Right renal pelvis (tissue), 4 donors: ENCODE measurements at regions not wholly inside any gene's neighbourhood (a gene's known extent, or its start where the extent isn't known, plus 50 kb on each side); places are given as distances from the start of the nearest gene placed in this dataset.
A peak's percentile ranks its signal among the peaks of the same experiment; 100 is the strongest.
"Not testable (repeated sequence)": the region's sequence is repeated elsewhere in the genome, so short reads cannot be mapped to it uniquely, and the experiment has no call there.

ENCODE experiments used
- DNase-seq, 4 donors: peaks; one replicate each; pipeline ENCODE4 v3.0.0-alpha.2; 2013; ENCODE audit warnings: low read depth in 4 of 4, low spot score in 3 of 4, missing footprints in 1 of 4

- DNase-seq: no peak
Measured at GRCh38 chrX:47776292-47777006, 60.3 kb upstream of the ZNF81 start.

GRCh38 chrX:47772764-47773163, 63.9 kb upstream of the ZNF81 start:
- no peak for DNase-seq

DNA sequence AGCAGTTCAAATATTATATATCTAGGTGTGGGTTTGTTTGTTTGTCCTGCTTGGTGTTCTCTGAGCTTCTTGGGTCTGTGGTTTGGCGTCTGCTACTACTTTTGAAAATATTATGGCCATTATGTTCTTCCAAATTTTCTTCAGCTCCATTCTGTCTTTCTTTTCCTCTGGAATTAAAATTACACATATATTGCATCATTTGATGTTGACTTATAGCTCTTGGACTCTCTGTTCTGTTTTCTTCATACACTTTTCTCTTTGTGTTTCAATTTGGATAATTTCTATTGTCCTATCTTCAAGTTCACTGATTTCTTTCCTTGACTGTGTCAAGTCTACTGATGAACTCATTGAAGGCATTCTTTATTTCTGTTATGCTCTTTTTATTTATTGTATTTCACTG, 65.2 kb upstream of the ZNF81 start:
- DNase-seq: no peak

DNA sequence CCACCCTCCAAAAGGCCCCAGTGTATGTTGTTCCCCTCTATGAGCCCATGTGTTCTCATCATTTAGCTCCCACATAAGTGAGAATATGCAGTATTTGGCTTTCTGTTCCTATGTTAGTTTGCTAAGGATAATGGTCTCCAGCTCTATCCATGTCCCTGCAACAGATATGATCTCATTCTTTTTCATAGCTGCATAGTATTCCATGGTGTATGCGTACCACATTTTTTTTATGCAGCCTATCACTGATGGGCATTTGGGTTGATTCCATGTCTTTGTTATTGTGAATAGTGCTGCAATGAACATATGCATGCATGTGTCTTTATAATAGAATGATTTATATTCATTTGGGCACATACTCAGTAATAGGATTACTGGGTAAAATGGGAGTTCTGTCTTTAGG, 73.9 kb upstream of the ZNF81 start:
- not testable (repeated sequence) for DNase-seq

DNA sequence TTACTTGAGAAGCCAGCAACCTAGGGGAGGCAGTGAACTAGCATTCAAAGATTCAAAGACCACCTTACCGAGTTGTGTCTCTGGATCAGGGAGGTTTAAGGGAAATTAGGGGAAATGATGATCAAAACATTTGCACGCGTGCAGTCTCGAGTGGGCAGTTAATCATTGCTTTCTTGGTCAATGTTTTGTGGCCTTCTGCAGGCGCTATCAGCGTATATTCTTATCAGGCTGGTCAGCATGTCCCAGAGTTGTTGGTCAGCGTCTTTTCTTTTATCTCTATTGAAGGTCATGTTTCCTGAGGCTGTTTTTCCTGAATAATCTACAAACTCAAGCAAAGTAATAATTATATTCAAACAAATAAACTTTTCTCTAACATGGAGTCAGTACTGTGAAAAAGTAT, 84.0 kb upstream of the ZNF81 start:
- no peak for DNase-seq

DNA sequence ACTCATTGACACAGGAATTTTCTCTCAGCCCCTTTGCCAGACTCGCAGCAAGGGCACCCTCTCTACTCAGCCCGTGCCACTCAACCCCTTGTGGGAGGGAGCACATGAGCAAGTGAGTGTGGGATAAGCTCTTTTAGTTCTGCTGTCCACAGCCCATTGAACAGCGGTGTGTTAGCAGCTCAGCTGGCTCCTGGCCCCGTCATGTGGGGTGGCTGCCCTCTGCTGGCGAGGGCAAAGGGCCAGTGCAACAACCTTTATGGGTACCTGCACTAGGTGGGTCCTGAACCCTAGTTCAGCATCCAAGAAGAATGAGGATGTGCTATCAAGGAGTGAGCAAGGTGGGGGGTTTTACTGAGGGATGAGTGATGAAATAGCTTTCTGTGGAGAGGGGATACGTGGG, 85.0 kb upstream of the ZNF81 start:
- no peak for DNase-seq

DNA sequence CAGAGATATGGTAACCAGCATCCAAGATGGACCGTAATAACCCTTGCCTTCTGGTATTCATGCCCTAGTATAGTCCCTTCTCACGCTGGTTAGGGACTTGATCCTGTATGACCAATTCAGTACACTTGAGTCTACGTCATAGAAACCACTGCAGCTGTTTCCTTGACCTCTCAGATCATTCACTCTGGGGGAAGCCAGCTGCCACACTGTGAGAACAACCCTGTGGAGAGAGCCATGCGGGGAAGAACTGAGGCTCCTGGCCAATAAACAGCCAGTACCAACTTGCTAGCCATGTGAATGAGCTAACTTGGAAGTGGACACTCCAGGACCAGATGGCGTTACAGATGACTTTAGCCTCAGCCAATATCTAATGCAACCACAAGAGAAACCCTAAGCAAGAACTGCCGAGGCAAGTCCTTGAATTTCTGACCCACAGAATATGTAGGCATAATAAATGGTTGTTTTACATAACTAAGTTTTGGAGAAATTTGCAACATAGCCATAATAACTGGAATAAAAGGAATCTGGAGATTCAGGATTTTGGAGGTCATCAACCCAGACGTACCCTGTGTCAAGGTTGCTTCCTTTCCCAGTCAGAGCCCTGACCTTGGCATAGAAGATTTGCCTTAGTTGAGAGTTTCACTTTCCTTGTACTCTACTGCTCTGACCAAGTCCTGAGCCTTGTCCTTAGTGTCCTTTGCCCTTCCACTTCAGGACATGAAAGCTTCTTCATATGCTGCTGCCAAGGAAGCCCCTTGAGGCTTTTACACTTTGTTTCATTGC, 87.3 kb upstream of the ZNF81 start:
- no peak for DNase-seq

GRCh38 chrX:47748576-47748975, 88.1 kb upstream of the ZNF81 start:
- DNase-seq: no peak

- peak in 1 of 4 donors; percentile 2 for DNase-seq
Measured at GRCh38 chrX:47746446-47746845, 87.5 kb upstream of the UXT start.

GRCh38 chrX:47745416-47745815, 86.4 kb upstream of the UXT start:
- DNase-seq: no peak

DNA sequence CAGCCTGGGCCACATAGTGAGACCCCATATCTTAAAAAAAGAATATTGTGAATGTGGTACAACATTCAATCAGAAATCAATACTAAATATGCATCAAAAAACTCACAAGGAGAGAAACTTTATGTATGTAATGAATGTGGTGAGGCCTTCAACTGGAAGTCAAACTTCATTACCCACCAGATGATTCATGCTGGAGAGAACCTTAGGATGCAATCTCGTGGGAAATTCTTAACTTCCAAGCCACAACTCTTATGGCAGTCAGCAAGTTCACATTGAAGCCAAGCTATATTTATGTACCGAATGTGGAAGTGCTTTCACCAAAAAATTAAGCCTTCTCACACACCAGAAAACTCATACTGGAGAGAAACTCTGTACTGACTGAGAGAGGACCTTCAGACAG, 84.5 kb upstream of the UXT start:
- DNase-seq: no peak

- not testable (repeated sequence) for DNase-seq
Measured at GRCh38 chrX:47738870-47739269, 79.9 kb upstream of the UXT start.

- no peak for DNase-seq
Measured at GRCh38 chrX:47723689-47724088, 64.7 kb upstream of the UXT start.

DNA sequence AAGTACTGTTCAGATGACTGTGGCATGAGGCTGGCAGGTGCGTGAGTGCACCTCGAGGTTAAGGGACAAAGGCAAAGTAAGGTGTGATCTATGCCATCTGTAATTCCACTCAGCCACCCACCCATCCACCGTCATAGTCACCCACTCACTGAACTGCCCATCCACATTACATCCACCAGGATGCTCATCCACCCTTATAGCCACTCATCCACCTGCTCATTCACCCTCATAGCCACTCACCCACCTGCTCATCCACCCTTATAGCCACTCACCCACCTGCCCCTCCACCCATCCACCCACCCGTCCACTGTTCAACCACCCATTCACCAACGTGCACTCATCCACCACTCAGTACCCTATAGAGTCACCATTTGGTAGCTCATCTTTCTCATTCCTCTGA, 64.1 kb upstream of the UXT start:
- no peak for DNase-seq

DNA sequence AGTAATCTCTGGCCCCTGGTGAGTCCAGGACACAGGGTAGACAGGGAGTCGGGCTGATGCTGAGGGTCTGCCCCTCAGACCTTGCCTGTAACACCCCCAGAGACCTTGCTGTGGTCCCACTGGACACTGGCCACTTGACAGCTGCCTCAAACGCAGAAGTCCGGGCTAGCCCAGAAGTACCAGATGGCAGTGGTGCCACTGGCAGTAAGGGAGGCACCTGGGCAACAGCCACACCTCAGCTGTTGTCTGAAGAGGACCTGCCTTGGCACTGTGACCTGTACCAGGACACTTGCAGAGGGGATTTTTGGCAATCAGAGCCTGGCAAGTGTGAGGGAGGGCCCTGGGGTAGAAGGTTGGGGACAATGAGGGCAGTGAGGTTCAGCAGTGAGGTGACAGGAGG, 63.3 kb upstream of the UXT start:
- DNase-seq: no peak

- not testable (repeated sequence) for DNase-seq
Measured at GRCh38 chrX:47715078-47715477, 56.1 kb upstream of the UXT start.

GRCh38 chrX:47712675-47713074, 53.7 kb upstream of the UXT start:
- DNase-seq: not testable (repeated sequence)

GRCh38 chrX:47710252-47710651, 51.3 kb upstream of the UXT start:
- DNase-seq: no peak
